NCI-H774 (cell line): ENCODE measurements at regions not wholly inside any gene's neighbourhood (a gene's known extent, or its start where the extent isn't known, plus 50 kb on each side); places are given as distances from the start of the nearest gene placed in this dataset.
"Not testable (repeated sequence)": the region's sequence is repeated elsewhere in the genome, so short reads cannot be mapped to it uniquely, and the experiment has no call there.

Source experiments
- DNase-seq: peaks from one replicate; lab custom pipeline; 2025; lab: John Stamatoyannopoulos, UW

GRCh38 chr2:234374150-234374508 is 122.8 kb downstream of the ARL4C start:
- DNase-seq: no peak

- DNase-seq: no peak
Measured at GRCh38 chr2:234373481-234374149, 123.3 kb downstream of the ARL4C start.

GRCh38 chr2:234373060-234373459 is 123.8 kb downstream of the ARL4C start:
- no peak for DNase-seq

GRCh38 chr2:234372506-234372905 is 124.4 kb downstream of the ARL4C start:
- DNase-seq: no peak

GRCh38 chr2:234368861-234369261 is 128.0 kb downstream of the ARL4C start:
- peak; percentile 66 for DNase-seq

- DNase-seq: no peak
Measured at GRCh38 chr2:234366891-234367290, 130.0 kb downstream of the ARL4C start.

GRCh38 chr2:234364661-234365060 is 132.2 kb downstream of the ARL4C start:
- DNase-seq: no peak

GRCh38 chr2:234363647-234364294 is 133.1 kb downstream of the ARL4C start:
- no peak for DNase-seq

GRCh38 chr2:234363011-234363487 is 133.8 kb downstream of the ARL4C start:
- peak; percentile 51 for DNase-seq

- DNase-seq: not testable (repeated sequence)
Measured at GRCh38 chr2:234360313-234360975, 136.4 kb downstream of the ARL4C start.

GRCh38 chr2:234357666-234358065 is 139.2 kb downstream of the ARL4C start:
- no peak for DNase-seq

- DNase-seq: no peak
Measured at GRCh38 chr2:234355808-234356365, 141.0 kb downstream of the ARL4C start.

GRCh38 chr2:234355021-234355720 is 141.7 kb downstream of the ARL4C start:
- no peak for DNase-seq

GRCh38 chr2:234352270-234352669 is 144.6 kb downstream of the ARL4C start:
- DNase-seq: no peak

GRCh38 chr2:234351866-234352265 is 145.0 kb downstream of the ARL4C start:
- not testable (repeated sequence) for DNase-seq

GRCh38 chr2:234348081-234348480 is 148.8 kb downstream of the ARL4C start:
- no peak for DNase-seq

- DNase-seq: no peak
Measured at GRCh38 chr2:234345921-234346320, 151.0 kb downstream of the ARL4C start.

GRCh38 chr2:234344012-234344411 is 152.9 kb downstream of the ARL4C start:
- DNase-seq: no peak

GRCh38 chr2:234343372-234343771 is 153.5 kb downstream of the ARL4C start:
- DNase-seq: no peak

- no peak for DNase-seq
Measured at GRCh38 chr2:234341306-234341985, 155.4 kb downstream of the ARL4C start.

- DNase-seq: no peak
Measured at GRCh38 chr2:234339501-234339900, 157.4 kb downstream of the ARL4C start.

GRCh38 chr2:234339011-234339410 is 157.9 kb downstream of the ARL4C start:
- no peak for DNase-seq
